Liver (tissue), 3 donors: ENCODE measurements at regions not wholly inside any gene's neighbourhood (a gene's known extent, or its start where the extent isn't known, plus 50 kb on each side); places are given as distances from the start of the nearest gene placed in this dataset.

Experiments
- CTCF ChIP-seq: fragments of 150-350 bp; IDR thresholded peaks from 2 replicates; pipeline ENCODE4 v1.5.1; 2017; ENCODE audit warnings: improper control_type of control experiment, low read depth, low read length; ENCODE audit not compliant: missing input control
- HNF4A ChIP-seq, 2 donors: conservative IDR thresholded peaks; 2 replicates each; pipeline ENCODE4 v1.6.1; 2016; ENCODE audit warnings: antibody characterized with exemption in 2 of 2, mild to moderate bottlenecking in 2 of 2
- HNF4G ChIP-seq: IDR thresholded peaks from 2 replicates; pipeline ENCODE4 v1.6.1; 2016; ENCODE audit warnings: antibody characterized with exemption
- JUND ChIP-seq, 2 donors: IDR thresholded peaks; 2 replicates each; pipeline ENCODE4 v1.6.1; 2016; ENCODE audit warnings: antibody characterized with exemption in 2 of 2
- MAX ChIP-seq: IDR thresholded peaks from 2 replicates; pipeline ENCODE4 v1.6.1; 2016; ENCODE audit warnings: antibody characterized with exemption
- SP1 ChIP-seq: IDR thresholded peaks from 2 replicates; pipeline ENCODE4 v1.6.1; 2018; ENCODE audit warnings: antibody characterized with exemption, mild to moderate bottlenecking
- TAF1 ChIP-seq: conservative IDR thresholded peaks from 2 replicates; pipeline ENCODE4 v1.6.1; 2016; ENCODE audit warnings: antibody characterized with exemption, mild to moderate bottlenecking
- YY1 ChIP-seq: IDR thresholded peaks from 2 replicates; pipeline ENCODE4 v1.6.1; 2016; ENCODE audit warnings: antibody characterized with exemption, mild to moderate bottlenecking
- ZBTB33 ChIP-seq: IDR thresholded peaks from 2 replicates; pipeline ENCODE4 v1.6.1; 2016; ENCODE audit warnings: antibody characterized with exemption
- TF ChIP-seq, protein P1 (sequence below): IDR thresholded peaks from 2 replicates; pipeline ENCODE4 v1.6.1; 2016; ENCODE audit warnings: antibody characterized with exemption, mild to moderate bottlenecking
- donor health status: healthy.
- donor health status: healthy.

GRCh38 chr5:20608567-20608966, 620.6 kb upstream of the CDH18 start:
- no peak for TF ChIP-seq CTCF
- no peak for TF ChIP-seq MAX
- TF ChIP-seq HNF4A (conservative IDR thresholded peaks at IDR 0.05) = no peak
- TF ChIP-seq TAF1 = no peak
- TF ChIP-seq, protein P1, sequence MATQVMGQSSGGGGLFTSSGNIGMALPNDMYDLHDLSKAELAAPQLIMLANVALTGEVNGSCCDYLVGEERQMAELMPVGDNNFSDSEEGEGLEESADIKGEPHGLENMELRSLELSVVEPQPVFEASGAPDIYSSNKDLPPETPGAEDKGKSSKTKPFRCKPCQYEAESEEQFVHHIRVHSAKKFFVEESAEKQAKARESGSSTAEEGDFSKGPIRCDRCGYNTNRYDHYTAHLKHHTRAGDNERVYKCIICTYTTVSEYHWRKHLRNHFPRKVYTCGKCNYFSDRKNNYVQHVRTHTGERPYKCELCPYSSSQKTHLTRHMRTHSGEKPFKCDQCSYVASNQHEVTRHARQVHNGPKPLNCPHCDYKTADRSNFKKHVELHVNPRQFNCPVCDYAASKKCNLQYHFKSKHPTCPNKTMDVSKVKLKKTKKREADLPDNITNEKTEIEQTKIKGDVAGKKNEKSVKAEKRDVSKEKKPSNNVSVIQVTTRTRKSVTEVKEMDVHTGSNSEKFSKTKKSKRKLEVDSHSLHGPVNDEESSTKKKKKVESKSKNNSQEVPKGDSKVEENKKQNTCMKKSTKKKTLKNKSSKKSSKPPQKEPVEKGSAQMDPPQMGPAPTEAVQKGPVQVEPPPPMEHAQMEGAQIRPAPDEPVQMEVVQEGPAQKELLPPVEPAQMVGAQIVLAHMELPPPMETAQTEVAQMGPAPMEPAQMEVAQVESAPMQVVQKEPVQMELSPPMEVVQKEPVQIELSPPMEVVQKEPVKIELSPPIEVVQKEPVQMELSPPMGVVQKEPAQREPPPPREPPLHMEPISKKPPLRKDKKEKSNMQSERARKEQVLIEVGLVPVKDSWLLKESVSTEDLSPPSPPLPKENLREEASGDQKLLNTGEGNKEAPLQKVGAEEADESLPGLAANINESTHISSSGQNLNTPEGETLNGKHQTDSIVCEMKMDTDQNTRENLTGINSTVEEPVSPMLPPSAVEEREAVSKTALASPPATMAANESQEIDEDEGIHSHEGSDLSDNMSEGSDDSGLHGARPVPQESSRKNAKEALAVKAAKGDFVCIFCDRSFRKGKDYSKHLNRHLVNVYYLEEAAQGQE = no peak
- TF ChIP-seq JUND (IDR thresholded peaks at IDR 0.05) = no peak
- TF ChIP-seq SP1 = no peak
- TF ChIP-seq ZBTB33 = no peak
- TF ChIP-seq YY1 = no peak
- TF ChIP-seq HNF4G = no peak
